ENCODE measurements at regions not wholly inside any gene's neighbourhood (a gene's known extent, or its start where the extent isn't known, plus 50 kb on each side); places are given as distances from the start of the nearest gene placed in this dataset.

GRCh38 chr1:38549191-38549590, 310.4 kb downstream of the RRAGC start:
- TF ChIP-seq POLR2A (IDR thresholded peaks at IDR 0.05), result no peak
- TF ChIP-seq CTCF (IDR thresholded peaks at IDR 0.05), result no peak
- TF ChIP-seq POLR2AphosphoS5 (IDR thresholded peaks at IDR 0.05), result no peak

Data from breast epithelium (tissue), 3 donors.